HG03175 (cell line): ENCODE measurements at regions not wholly inside any gene's neighbourhood (a gene's known extent, or its start where the extent isn't known, plus 50 kb on each side); places are given as distances from the start of the nearest gene placed in this dataset.

Experiments used
- ATAC-seq: cut with Tn5 transposase; IDR thresholded peaks from one replicate; pipeline ENCODE4 v1.9.1; 2021; ENCODE audit warnings: mild to moderate bottlenecking, moderate library complexity; ENCODE audit not compliant: unreplicated experiment

- ATAC-seq, result no peak
These were observed 154.0 kb upstream of the MKI67 start for GRCh38 chr10:128280271-128280670.

- no peak for ATAC-seq
These were observed 155.1 kb upstream of the MKI67 start for GRCh38 chr10:128281343-128281742.

- no peak for ATAC-seq
These were observed 155.6 kb upstream of the MKI67 start for GRCh38 chr10:128281861-128282260.

GRCh38 chr10:128286141-128286761 is 160.0 kb upstream of the MKI67 start:
- no peak for ATAC-seq

GRCh38 chr10:128286762-128287500 is 160.7 kb upstream of the MKI67 start:
- no peak for ATAC-seq

GRCh38 chr10:128287921-128288320 is 161.7 kb upstream of the MKI67 start:
- ATAC-seq, result no peak

GRCh38 chr10:128289621-128290020 is 163.4 kb upstream of the MKI67 start:
- no peak for ATAC-seq

GRCh38 chr10:128295003-128295402 is 168.8 kb upstream of the MKI67 start:
- no peak for ATAC-seq

- no peak for ATAC-seq
These were observed 170.2 kb upstream of the MKI67 start for GRCh38 chr10:128296253-128297007.

GRCh38 chr10:128297709-128298378 is 171.6 kb upstream of the MKI67 start:
- no peak for ATAC-seq

GRCh38 chr10:128298587-128298986 is 172.4 kb upstream of the MKI67 start:
- ATAC-seq, result no peak

- ATAC-seq, result no peak
These were observed 174.1 kb upstream of the MKI67 start for GRCh38 chr10:128300290-128300824.

- ATAC-seq, result no peak
These were observed 174.8 kb upstream of the MKI67 start for GRCh38 chr10:128301051-128301450.

GRCh38 chr10:128302808-128303207 is 176.6 kb upstream of the MKI67 start:
- no peak for ATAC-seq

GRCh38 chr10:128304271-128304670 is 178.0 kb upstream of the MKI67 start:
- ATAC-seq, result no peak

- ATAC-seq, result no peak
These were observed 179.6 kb upstream of the MKI67 start for GRCh38 chr10:128305601-128306345.

- ATAC-seq, result no peak
These were observed 180.3 kb upstream of the MKI67 start for GRCh38 chr10:128306535-128306934.

GRCh38 chr10:128306966-128307365 is 180.7 kb upstream of the MKI67 start:
- ATAC-seq, result no peak

- no peak for ATAC-seq
These were observed 181.6 kb upstream of the MKI67 start for GRCh38 chr10:128307820-128308219.

- ATAC-seq, result no peak
These were observed 184.9 kb upstream of the MKI67 start for GRCh38 chr10:128310971-128311658.
